KOPT-K1 (cell line): ENCODE measurements at regions not wholly inside any gene's neighbourhood (a gene's known extent, or its start where the extent isn't known, plus 50 kb on each side); places are given as distances from the start of the nearest gene placed in this dataset.

Source experiments
- H3K27ac ChIP-seq: fragments of 200-600 bp; sonication (generic); 2 replicates; pipeline ENCODE4 v1.5.1; 2016; ENCODE audit warnings: antibody characterized with exemption, mild to moderate bottlenecking, low read depth, low read length; ENCODE audit not compliant: poor library complexity, severe bottlenecking
- H3K36me3 ChIP-seq: fragments of 200-600 bp; sonication (generic); 2 replicates; pipeline ENCODE4 v1.5.1; 2017; ENCODE audit warnings: antibody characterized with exemption, mild to moderate bottlenecking, low read length, moderate library complexity; ENCODE audit not compliant: insufficient read depth
- H3K9me3 ChIP-seq: fragments of 200-600 bp; sonication (generic); 2 replicates; pipeline ENCODE4 v1.5.1; 2017; ENCODE audit warnings: antibody characterized with exemption, low read length, mild to moderate bottlenecking; ENCODE audit not compliant: insufficient read depth, poor library complexity, severe bottlenecking

- Histone ChIP-seq H3K27ac (no peak overlapping the region), H3K36me3 (no peaks in the 10 kb centered on the region), H3K9me3 (no peaks in the 10 kb centered on the region)
These were observed 2635.6 kb upstream of the PCDH20 start for GRCh38 chr13:64051278-64051677.

DNA sequence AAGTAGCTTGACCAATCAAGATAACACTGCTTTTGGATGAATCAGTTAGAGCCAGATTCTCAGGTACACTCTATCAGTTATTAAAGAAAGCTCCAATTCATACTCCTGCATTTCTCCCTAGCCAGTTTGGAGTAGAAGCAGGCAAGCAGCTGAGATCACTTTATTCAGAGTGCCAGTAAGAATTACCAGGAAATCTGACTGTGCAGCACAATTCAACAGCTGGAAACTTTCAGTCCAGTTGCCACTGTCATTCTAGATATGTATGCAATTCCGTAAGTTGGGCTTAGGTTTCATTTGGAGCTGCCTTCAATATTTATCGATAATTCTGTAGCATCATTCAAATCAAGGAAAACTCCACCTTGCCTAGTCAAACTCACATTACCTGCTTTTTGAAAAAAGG lies 2625.6 kb upstream of the PCDH20 start:
- Histone ChIP-seq H3K27ac (no peak overlapping the region), H3K9me3 (no peaks in the 10 kb centered on the region), H3K36me3 (no peaks in the 10 kb centered on the region)

DNA sequence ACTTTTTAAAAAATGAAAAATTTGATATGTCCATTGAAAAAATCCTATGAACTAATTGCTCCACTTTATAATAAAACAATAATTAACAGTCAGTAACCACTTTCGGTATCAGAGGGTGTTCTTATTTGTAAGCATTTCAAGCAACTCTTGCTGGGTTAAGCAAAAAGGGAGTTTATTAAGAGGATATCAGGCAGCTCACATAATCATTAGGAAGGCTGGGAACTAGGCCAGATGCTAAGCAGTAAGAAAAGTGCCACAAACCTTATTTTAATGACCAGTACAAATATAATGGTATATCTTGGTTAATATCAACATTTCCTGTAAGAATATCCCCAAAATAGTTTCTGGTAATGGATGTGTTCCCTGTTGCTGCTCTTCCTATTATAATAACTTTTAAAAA lies 2618.3 kb upstream of the PCDH20 start:
- Histone ChIP-seq H3K36me3 (no peaks in the 10 kb centered on the region), H3K9me3 (no peaks in the 10 kb centered on the region), H3K27ac (no peak overlapping the region)

- Histone ChIP-seq H3K36me3 (no peaks in the 10 kb centered on the region), H3K9me3 (no peaks in the 10 kb centered on the region), H3K27ac (no peak overlapping the region)
These were observed 2613.9 kb upstream of the PCDH20 start for GRCh38 chr13:64029343-64030093.

DNA sequence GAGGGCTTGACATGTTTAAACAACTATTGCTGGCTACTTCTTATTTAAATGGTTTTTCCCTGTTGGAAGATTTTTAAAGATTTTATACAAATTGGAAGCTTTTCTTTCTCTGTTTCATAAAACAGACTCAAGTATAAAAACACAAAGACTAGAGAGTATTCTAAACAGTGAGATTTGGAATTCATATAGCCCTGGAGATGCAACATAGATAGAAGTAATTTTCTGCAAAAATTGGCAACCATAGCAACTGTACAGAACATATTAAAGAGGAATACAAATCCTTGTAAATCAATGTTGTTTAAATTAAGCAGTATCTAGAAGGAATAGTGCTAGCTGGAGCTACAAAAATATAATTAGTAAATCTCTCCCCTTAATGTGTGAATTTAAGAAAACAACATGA lies 2612.9 kb upstream of the PCDH20 start:
- Histone ChIP-seq H3K9me3 (no peaks in the 10 kb centered on the region), H3K27ac (no peak overlapping the region), H3K36me3 (no peaks in the 10 kb centered on the region)

- Histone ChIP-seq H3K27ac (no peak overlapping the region), H3K36me3 (no peaks in the 10 kb centered on the region), H3K9me3 (no peaks in the 10 kb centered on the region)
These were observed 2604.5 kb upstream of the PCDH20 start for GRCh38 chr13:64020126-64020525.

GRCh38 chr13:64007339-64007738 lies 2591.7 kb upstream of the PCDH20 start:
- no peaks in the 10 kb centered on the region for H3K9me3 ChIP-seq
- no peaks in the 10 kb centered on the region for H3K36me3 ChIP-seq
- H3K27ac ChIP-seq: no peak overlapping the region

GRCh38 chr13:64000321-64000720 lies 2584.7 kb upstream of the PCDH20 start:
- Histone ChIP-seq H3K9me3 (no peaks in the 10 kb centered on the region), H3K27ac (no peak overlapping the region), H3K36me3 (no peaks in the 10 kb centered on the region)

DNA sequence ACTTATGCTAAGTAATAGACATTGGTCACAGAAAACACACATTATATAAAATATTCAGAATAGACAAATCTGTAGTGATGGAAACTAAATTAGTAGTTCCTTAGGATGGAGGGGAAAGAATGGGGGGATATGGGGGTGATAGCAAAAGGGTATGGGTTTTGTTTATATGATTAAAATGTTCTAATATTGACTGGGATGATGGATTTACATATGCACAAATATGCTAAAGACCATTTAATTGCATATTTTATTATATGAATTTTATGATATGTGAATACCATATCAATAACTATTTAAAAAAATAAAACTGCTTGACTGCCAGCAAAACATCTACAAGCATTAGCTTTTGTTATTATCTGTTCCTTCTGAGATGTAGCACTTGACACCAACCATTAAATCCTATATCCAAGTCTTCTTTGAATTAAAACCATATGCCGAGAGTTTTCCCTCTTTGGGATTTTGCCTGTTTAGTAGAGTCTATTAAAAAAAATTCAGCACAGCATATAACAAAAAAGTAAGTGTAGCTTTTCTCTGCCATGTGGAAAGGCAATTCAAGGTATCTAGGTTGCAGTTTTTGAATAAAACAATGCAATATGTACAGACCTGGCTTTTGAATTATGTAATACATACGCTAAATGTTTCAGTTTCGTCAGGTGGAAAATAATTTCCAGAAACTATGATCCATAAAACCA lies 2584.1 kb upstream of the PCDH20 start:
- no peak overlapping the region for H3K27ac ChIP-seq
- no peaks in the 10 kb centered on the region for H3K36me3 ChIP-seq
- H3K9me3 ChIP-seq: no peaks in the 10 kb centered on the region

GRCh38 chr13:63983366-63983765 lies 2567.7 kb upstream of the PCDH20 start:
- Histone ChIP-seq H3K36me3 (no peaks in the 10 kb centered on the region), H3K9me3 (no peaks in the 10 kb centered on the region), H3K27ac (no peak overlapping the region)

- Histone ChIP-seq H3K36me3 (no peaks in the 10 kb centered on the region), H3K9me3 (no peaks in the 10 kb centered on the region), H3K27ac (no peak overlapping the region)
These were observed 2564.3 kb upstream of the PCDH20 start for GRCh38 chr13:63979951-63980350.

DNA sequence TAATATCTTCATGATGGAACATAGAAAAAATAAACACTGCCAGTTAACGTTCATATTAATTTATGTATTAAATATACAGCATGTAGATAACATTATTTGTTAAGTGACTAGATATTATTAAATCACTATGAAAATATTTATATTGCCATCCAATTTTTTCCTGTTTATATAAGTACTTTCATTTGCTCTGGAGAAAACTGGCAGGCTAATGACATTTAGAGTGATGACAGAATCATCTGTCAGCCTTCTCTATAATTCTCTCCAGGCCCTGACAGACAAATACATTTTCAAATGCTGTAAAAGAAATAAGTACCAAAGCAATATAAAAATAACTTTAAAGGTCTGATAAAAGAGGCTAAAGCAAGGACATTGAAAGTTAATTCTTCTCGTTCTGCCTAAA lies 2556.7 kb upstream of the PCDH20 start:
- H3K27ac ChIP-seq: no peak overlapping the region
- no peaks in the 10 kb centered on the region for H3K36me3 ChIP-seq
- no peaks in the 10 kb centered on the region for H3K9me3 ChIP-seq

- no peaks in the 10 kb centered on the region for H3K36me3 ChIP-seq
- no peak overlapping the region for H3K27ac ChIP-seq
- H3K9me3 ChIP-seq: no peaks in the 10 kb centered on the region
These were observed 2539.0 kb upstream of the PCDH20 start for GRCh38 chr13:63954683-63955082.

- no peaks in the 10 kb centered on the region for H3K9me3 ChIP-seq
- no peak overlapping the region for H3K27ac ChIP-seq
- H3K36me3 ChIP-seq: no peaks in the 10 kb centered on the region
These were observed 2532.4 kb upstream of the PCDH20 start for GRCh38 chr13:63948045-63948444.

DNA sequence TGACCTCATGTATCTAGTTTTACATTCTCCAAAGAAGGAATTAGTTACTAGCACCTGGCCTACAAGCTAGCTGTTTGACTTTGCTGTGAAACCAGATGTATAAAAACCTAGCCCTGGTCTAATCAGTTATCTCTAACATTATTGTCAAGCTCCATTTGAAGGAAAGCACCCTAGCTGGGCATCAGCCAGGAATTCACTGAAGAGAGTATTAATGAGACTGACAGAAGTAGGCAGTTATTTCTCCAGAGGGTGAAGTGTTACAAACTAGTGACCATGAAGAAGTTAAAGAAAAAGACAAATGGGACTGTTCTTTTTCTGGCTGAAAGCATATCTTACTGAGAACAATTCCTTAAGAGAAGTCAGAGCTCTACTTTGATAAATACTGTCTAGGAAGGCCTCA lies 2529.3 kb upstream of the PCDH20 start:
- Histone ChIP-seq H3K9me3 (no peaks in the 10 kb centered on the region), H3K36me3 (no peaks in the 10 kb centered on the region), H3K27ac (no peak overlapping the region)

GRCh38 chr13:63942372-63942771 lies 2526.7 kb upstream of the PCDH20 start:
- Histone ChIP-seq H3K9me3 (no peaks in the 10 kb centered on the region), H3K36me3 (no peaks in the 10 kb centered on the region), H3K27ac (no peak overlapping the region)
